Left ventricle myocardium superior (tissue), 1 donor: ENCODE measurements at regions not wholly inside any gene's neighbourhood (a gene's known extent, or its start where the extent isn't known, plus 50 kb on each side); places are given as distances from the start of the nearest gene placed in this dataset.

ENCODE experiments used
- ATAC-seq: fragments of 200-7000 bp; cut with Tn5 transposase; one replicate; pipeline ENCODE4 v1.9.1; 2020; ENCODE audit warnings: mild to moderate bottlenecking, moderate library complexity
- DNase-seq: peaks from one replicate; pipeline ENCODE4 v3.0.0-alpha.2; 2020
- intact Hi-C: fragments of 100-400 bp; cut with micrococcal nuclease; formaldehyde crosslinking; loops from one replicate; pipeline ENCODE4 v1.11.0; 2022
- donor health status: DM: no; HTN: yes; CAD: no; lungs with severe emphysema.

- DNase-seq (no peak), ATAC-seq (no peak)
- intact Hi-C loops = no loop called here
Observed at GRCh38 chr9:28329323-28329722, 756.0 kb upstream of the C9orf72 start.

GRCh38 chr9:28332648-28333047 is 759.4 kb upstream of the C9orf72 start:
- DNase-seq (no peak), ATAC-seq (no peak)
- intact Hi-C loops = no loop called here

GRCh38 chr9:28341913-28342312 is 768.6 kb upstream of the C9orf72 start:
- ATAC-seq (no peak), DNase-seq (no peak)
- intact Hi-C loops = no loop called here

DNA sequence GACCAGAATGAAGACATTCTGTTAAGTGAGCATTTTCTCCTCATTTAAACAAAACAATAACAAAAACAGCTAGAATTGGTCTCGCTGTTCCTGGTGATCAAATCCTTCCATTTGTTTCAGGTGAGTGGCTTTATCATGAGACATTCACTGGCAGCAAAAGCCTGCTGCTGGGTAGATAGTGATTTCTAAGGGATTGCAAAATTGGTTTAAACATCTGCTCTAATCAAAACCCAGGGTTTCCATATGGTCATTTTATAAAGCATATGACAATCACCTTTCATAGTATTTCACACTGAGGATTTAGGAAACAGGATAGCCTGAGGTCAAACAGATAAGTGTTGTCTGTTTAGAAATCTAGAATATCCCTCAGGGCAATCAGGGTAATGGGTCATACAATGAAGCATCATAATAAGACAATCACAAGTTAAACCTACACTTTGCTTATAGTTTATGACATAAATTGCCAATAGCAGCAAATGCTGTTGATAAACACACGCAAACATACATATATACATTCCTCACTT is 769.6 kb upstream of the C9orf72 start:
- ATAC-seq (no peak), DNase-seq (no peak)
- intact Hi-C loops = no loop called here

DNA sequence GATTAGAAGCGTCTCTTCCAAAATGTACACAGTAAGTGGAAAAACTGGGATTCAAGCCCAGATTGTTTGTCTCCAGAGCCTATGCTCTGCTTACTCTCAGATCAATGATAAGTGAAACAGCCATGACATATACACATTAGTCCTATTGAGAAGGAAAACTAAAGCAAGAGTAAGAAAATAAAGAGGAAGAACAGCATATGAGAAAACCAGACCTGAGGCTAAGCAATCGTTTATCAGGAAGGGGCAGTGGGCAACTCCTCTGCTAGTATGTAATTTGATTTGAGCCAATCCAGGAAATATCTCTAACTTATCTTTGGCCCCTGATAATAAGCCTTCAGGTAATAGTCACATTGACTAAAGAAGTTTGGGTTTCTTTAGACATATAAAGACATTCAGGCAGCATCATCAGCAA is 789.9 kb upstream of the C9orf72 start:
- ATAC-seq = no peak
- intact Hi-C loops = no loop called here
- no peak for DNase-seq

- intact Hi-C loops = no loop called here
- DNase-seq (no peak), ATAC-seq (no peak)
Observed at GRCh38 chr9:28365020-28365640, 791.8 kb upstream of the C9orf72 start.

DNA sequence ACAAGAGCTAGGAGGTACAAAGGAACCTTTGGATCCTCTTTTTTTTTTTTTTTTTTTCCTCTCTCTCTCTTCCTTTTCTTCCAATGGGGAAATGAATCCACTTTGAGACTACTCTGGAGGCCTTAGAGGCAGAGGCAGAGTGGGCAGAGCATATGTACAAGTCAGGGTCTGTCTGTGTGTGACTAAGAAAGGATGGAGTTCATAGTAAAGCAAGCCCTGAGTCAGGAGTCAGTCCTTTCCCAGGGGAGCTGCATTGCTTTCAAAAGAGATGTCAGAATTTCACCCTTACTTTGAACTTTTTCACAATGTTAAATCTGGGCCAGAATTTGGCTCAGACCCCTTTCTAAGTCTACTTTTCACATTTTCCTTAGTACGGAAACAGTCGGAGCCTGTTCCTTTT is 792.4 kb upstream of the C9orf72 start:
- ATAC-seq = no peak
- DNase-seq = no peak
- intact Hi-C loops = no loop called here

GRCh38 chr9:28378231-28378630 is 805.0 kb upstream of the C9orf72 start:
- ATAC-seq = no peak
- intact Hi-C loops = no loop called here
- DNase-seq = no peak

DNA sequence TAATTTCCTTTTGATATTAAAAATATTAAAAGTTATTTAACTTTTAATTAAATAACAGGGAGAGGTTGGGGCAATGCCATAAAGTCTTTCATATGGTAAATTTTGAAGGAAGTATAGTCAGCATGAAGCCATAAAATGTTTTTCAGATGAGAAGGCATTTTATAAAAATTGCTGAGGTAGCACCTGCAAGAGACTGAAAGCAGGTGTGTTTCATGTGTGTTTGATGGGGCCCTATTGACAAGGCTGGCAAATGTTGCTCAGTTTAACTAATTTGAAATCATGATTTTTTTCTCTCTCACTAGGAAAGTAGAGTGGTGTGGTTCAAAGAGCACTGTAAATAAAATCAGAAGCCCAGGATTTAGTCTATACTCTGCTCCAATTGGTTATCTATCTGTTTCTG is 805.8 kb upstream of the C9orf72 start:
- DNase-seq (no peak), ATAC-seq (no peak)
- intact Hi-C loops = no loop called here

GRCh38 chr9:28389411-28389810 is 816.1 kb upstream of the C9orf72 start:
- ATAC-seq = no peak
- DNase-seq = no peak
- intact Hi-C loops = no loop called here

GRCh38 chr9:28394774-28395173 is 821.5 kb upstream of the C9orf72 start:
- intact Hi-C loops = no loop called here
- no peak for DNase-seq
- no peak for ATAC-seq

GRCh38 chr9:28396058-28396457 is 822.8 kb upstream of the C9orf72 start:
- DNase-seq = no peak
- ATAC-seq = no peak
- intact Hi-C loops = no loop called here

- intact Hi-C loops = no loop called here
- ATAC-seq = no peak
Observed at GRCh38 chr9:28407351-28407750, 834.1 kb upstream of the C9orf72 start.

GRCh38 chr9:28409919-28410318 is 836.6 kb upstream of the C9orf72 start:
- intact Hi-C loops = no loop called here
- ATAC-seq (no peak), DNase-seq (no peak)

More at GRCh38 chr9:28407351-28407750, 834.1 kb upstream of the C9orf72 start:
- DNase-seq = no peak

- intact Hi-C loops = no loop called here
- no peak for ATAC-seq
- DNase-seq = no peak
Observed at GRCh38 chr9:28410411-28410810, 837.1 kb upstream of the C9orf72 start.

GRCh38 chr9:28413471-28413870 is 840.2 kb upstream of the C9orf72 start:
- DNase-seq (no peak), ATAC-seq (no peak)
- intact Hi-C loops = no loop called here

GRCh38 chr9:28423255-28423654 is 850.0 kb upstream of the C9orf72 start:
- ATAC-seq (no peak), DNase-seq (no peak)
- intact Hi-C loops = no loop called here

DNA sequence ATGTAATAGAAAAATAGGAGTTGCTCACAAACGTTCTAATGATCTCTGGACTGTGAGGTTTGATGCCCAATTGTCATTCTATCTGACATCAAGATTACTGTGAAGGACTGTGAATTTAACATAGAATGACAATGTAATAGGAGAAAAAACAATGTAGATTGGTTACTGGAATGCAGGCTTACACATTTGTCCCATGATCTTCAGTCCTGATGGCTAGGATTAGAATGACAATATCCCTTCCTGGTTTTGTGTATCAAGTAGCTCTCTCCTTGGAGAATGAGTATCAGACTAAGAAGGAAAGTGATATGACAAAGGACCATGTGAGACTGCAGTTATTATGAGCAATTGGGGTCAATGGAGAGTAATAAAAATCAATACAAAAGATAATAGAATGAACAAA is 862.2 kb upstream of the C9orf72 start:
- DNase-seq = no peak
- intact Hi-C loops = no loop called here
- no peak for ATAC-seq

- DNase-seq = no peak
- ATAC-seq = no peak
- intact Hi-C loops = no loop called here
Observed at GRCh38 chr9:28439688-28440087, 866.4 kb upstream of the C9orf72 start.

DNA sequence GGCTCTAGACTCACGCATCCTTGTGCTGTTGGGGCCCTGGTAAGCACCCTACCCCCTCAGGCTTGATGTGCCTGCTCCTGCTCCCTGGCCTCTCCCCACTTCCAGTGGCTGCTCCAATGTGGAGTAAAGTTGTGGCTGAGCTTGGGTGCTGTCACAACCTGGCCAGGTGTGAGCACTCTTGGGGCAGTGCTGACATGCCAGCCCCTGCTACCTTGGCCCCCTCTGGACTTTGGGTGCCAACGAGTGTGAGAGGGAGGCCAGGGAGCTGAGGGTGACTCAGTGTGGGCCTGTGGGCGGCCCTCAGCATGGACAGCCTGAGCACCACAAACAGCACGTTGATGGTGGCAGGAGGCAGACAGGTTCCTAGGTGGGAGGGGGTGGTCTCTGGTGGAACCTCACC is 870.2 kb upstream of the C9orf72 start:
- intact Hi-C loops = no loop called here
- ATAC-seq = no peak
- no peak for DNase-seq

- no peak for DNase-seq
- intact Hi-C loops = no loop called here
- no peak for ATAC-seq
Observed at GRCh38 chr9:28444637-28445036, 871.4 kb upstream of the C9orf72 start.

GRCh38 chr9:28445211-28445610 is 871.9 kb upstream of the C9orf72 start:
- ATAC-seq (no peak), DNase-seq (no peak)
- intact Hi-C loops = no loop called here
